HG03095 (cell line): ENCODE measurements at regions not wholly inside any gene's neighbourhood (a gene's known extent, or its start where the extent isn't known, plus 50 kb on each side); places are given as distances from the start of the nearest gene placed in this dataset.
"Not testable (repeated sequence)": the region's sequence is repeated elsewhere in the genome, so short reads cannot be mapped to it uniquely, and the experiment has no call there.

Source experiments
- ATAC-seq: cut with Tn5 transposase; IDR thresholded peaks from one replicate; pipeline ENCODE4 v1.9.1; 2021; ENCODE audit warnings: moderate library complexity; ENCODE audit not compliant: unreplicated experiment

GRCh38 chr9:81080900-81081299 is 608.4 kb downstream of the TLE1 start:
- no peak for ATAC-seq

- ATAC-seq: no peak
These were observed 609.2 kb downstream of the TLE1 start for GRCh38 chr9:81080185-81080584.

GRCh38 chr9:81079055-81079454 is 610.3 kb downstream of the TLE1 start:
- no peak for ATAC-seq

- ATAC-seq: no peak
These were observed 610.8 kb downstream of the TLE1 start for GRCh38 chr9:81078555-81078954.

GRCh38 chr9:81077572-81077971 is 611.8 kb downstream of the TLE1 start:
- ATAC-seq: no peak

- ATAC-seq: no peak
These were observed 613.2 kb downstream of the TLE1 start for GRCh38 chr9:81076131-81076530.

- no peak for ATAC-seq
These were observed 615.1 kb downstream of the TLE1 start for GRCh38 chr9:81074221-81074620.

- no peak for ATAC-seq
These were observed 615.5 kb downstream of the TLE1 start for GRCh38 chr9:81073821-81074220.

- no peak for ATAC-seq
These were observed 616.6 kb downstream of the TLE1 start for GRCh38 chr9:81072758-81073157.

- no peak for ATAC-seq
These were observed 618.2 kb downstream of the TLE1 start for GRCh38 chr9:81071108-81071507.

- ATAC-seq: no peak
These were observed 618.7 kb downstream of the TLE1 start for GRCh38 chr9:81070689-81071088.

GRCh38 chr9:81069923-81070322 is 619.4 kb downstream of the TLE1 start:
- ATAC-seq: no peak

GRCh38 chr9:81069038-81069795 is 620.1 kb downstream of the TLE1 start:
- ATAC-seq: no peak

GRCh38 chr9:81062995-81063394 is 626.4 kb downstream of the TLE1 start:
- ATAC-seq: not testable (repeated sequence)

GRCh38 chr9:81058782-81059181 is 630.6 kb downstream of the TLE1 start:
- ATAC-seq: no peak

GRCh38 chr9:81053298-81054025 is 635.9 kb downstream of the TLE1 start:
- ATAC-seq: no peak

GRCh38 chr9:81052846-81053245 is 636.5 kb downstream of the TLE1 start:
- no peak for ATAC-seq

- ATAC-seq: no peak
These were observed 642.1 kb downstream of the TLE1 start for GRCh38 chr9:81047280-81047679.

- ATAC-seq: no peak
These were observed 643.7 kb downstream of the TLE1 start for GRCh38 chr9:81045658-81046057.

GRCh38 chr9:81037889-81038288 is 651.5 kb downstream of the TLE1 start:
- no peak for ATAC-seq

GRCh38 chr9:81035601-81036000 is 653.7 kb downstream of the TLE1 start:
- ATAC-seq: no peak

GRCh38 chr9:81035171-81035570 is 654.2 kb downstream of the TLE1 start:
- no peak for ATAC-seq
